ENCODE measurements at regions not wholly inside any gene's neighbourhood (a gene's known extent, or its start where the extent isn't known, plus 50 kb on each side); places are given as distances from the start of the nearest gene placed in this dataset.

- no peaks in the 10 kb centered on the region for H3K27me3 ChIP-seq
- no peaks in the 10 kb centered on the region for H3K9me3 ChIP-seq
- no peak overlapping the region for H3K27ac ChIP-seq
- intact Hi-C loops (cut with DNase I): no loop called here
- no peak for ATAC-seq
- H3K36me3 ChIP-seq: no peaks in the 10 kb centered on the region
- TF ChIP-seq POLR2A (IDR thresholded peaks at IDR 0.05) (no peak), CTCF (IDR thresholded peaks at IDR 0.05) (no peak)
- DNase-seq: no peak
- WGBS, 4 donors: 83 to 92% (median 86%) methylated on average over 4 of the region's 4 CpGs
- H3K4me3 ChIP-seq: no peak overlapping the region
- peaks cover 0 to 19% (median 6%) of the 10 kb centered on the region in 12 donors for H3K4me1 ChIP-seq
Measured at GRCh38 chr1:58405660-58406059, 140.9 kb downstream of the OMA1 start.

- H3K9me3 ChIP-seq: no peaks in the 10 kb centered on the region
- H3K36me3 ChIP-seq: no peaks in the 10 kb centered on the region
- peaks cover 0 to 20% (median 6%) of the 10 kb centered on the region in 12 donors for H3K4me1 ChIP-seq
- ATAC-seq: no peak
- intact Hi-C loops (cut with DNase I): no loop called here
- H3K4me3 ChIP-seq: no peak overlapping the region
- no peak for DNase-seq
- TF ChIP-seq CTCF (IDR thresholded peaks at IDR 0.05) (no peak), POLR2A (IDR thresholded peaks at IDR 0.05) (no peak)
- no peaks in the 10 kb centered on the region for H3K27me3 ChIP-seq
- WGBS, 4 donors: 74 to 81% (median 77%) methylated on average over 1 of the region's 1 CpG
- peak overlapping the region in 1 of 12 donors; percentile 41 for H3K27ac ChIP-seq
Measured at GRCh38 chr1:58403894-58404293, 142.6 kb downstream of the OMA1 start.

GRCh38 chr1:58402444-58402843, 144.1 kb downstream of the OMA1 start:
- WGBS, 4 donors: 14 to 28% (median 15%) methylated on average over 6 of the region's 6 CpGs
- DNase-seq (no peak), ATAC-seq (peak; percentile 50 to 60 (median 54))
- no peak for TF ChIP-seq CTCF (IDR thresholded peaks at IDR 0.05)
- no peak for TF ChIP-seq POLR2A (IDR thresholded peaks at IDR 0.05)
- H3K4me3 ChIP-seq: no peak overlapping the region
- H3K36me3 ChIP-seq: no peaks in the 10 kb centered on the region
- no peaks in the 10 kb centered on the region for H3K9me3 ChIP-seq
- H3K4me1 ChIP-seq: peaks cover 0 to 21% (median 8%) of the 10 kb centered on the region in 12 donors
- intact Hi-C loops (cut with DNase I): no loop called here
- no peaks in the 10 kb centered on the region for H3K27me3 ChIP-seq
- H3K27ac ChIP-seq: peak overlapping the region in 7 of 12 donors; percentile 26 to 58 (median 45)

GRCh38 chr1:58401991-58402390, 144.5 kb downstream of the OMA1 start:
- Histone ChIP-seq H3K27ac (peak overlapping the region in 7 of 12 donors; percentile 26 to 58 (median 45)), H3K4me1 (peaks cover 0 to 25% (median 8%) of the 10 kb centered on the region in 12 donors), H3K36me3 (no peaks in the 10 kb centered on the region), H3K27me3 (no peaks in the 10 kb centered on the region), H3K9me3 (no peaks in the 10 kb centered on the region), H3K4me3 (no peak overlapping the region)
- ATAC-seq: peak; percentile 57 to 71 (median 62)
- no peak for TF ChIP-seq CTCF (IDR thresholded peaks at IDR 0.05)
- no peak for TF ChIP-seq POLR2A (IDR thresholded peaks at IDR 0.05)
- intact Hi-C loops (cut with DNase I): no loop called here
- DNase-seq: peak in 3 of 5 donors; percentile 12 to 33 (median 30)
- 11 to 24% (median 20%) methylated on average over 6 of the region's 6 CpGs for WGBS, 4 donors
